ENCODE measurements at regions not wholly inside any gene's neighbourhood (a gene's known extent, or its start where the extent isn't known, plus 50 kb on each side); places are given as distances from the start of the nearest gene placed in this dataset.
"Not testable (repeated sequence)": the region's sequence is repeated elsewhere in the genome, so short reads cannot be mapped to it uniquely, and the experiment has no call there.

- Histone ChIP-seq H3K4me3 (no peak overlapping the region), H3K4me1 (peaks cover 0 to 13% (median 3%) of the 10 kb centered on the region in 9 donors), H3K9me3 (no peaks in the 10 kb centered on the region), H3K27me3 (no peaks in the 10 kb centered on the region), H3K36me3 (no peaks in the 10 kb centered on the region), H3K27ac (no peak overlapping the region)
- intact Hi-C loops (cut with DNase I) = no loop called here
- 86 to 91% methylated on average over 24 of the region's 24 CpGs for WGBS, 2 donors
- DNase-seq (no peak), ATAC-seq (no peak)
- no peak for TF ChIP-seq CTCF (IDR thresholded peaks at IDR 0.05)
These were observed 88.8 kb downstream of the SPRY4 start for GRCh38 chr5:142235870-142236672.

- DNase-seq (no peak), ATAC-seq (peak in 6 of 8 donors; percentile 33 to 52 (median 42))
- peaks cover 0 to 13% (median 3%) of the 10 kb centered on the region in 9 donors for H3K4me1 ChIP-seq
- intact Hi-C loops (cut with DNase I) = no loop called here
- H3K9me3 ChIP-seq = no peaks in the 10 kb centered on the region
- H3K27me3 ChIP-seq = no peaks in the 10 kb centered on the region
- no peak overlapping the region for H3K4me3 ChIP-seq
- H3K36me3 ChIP-seq = no peaks in the 10 kb centered on the region
- TF ChIP-seq CTCF (IDR thresholded peaks at IDR 0.05) = no peak
- WGBS, 2 donors = 58 to 63% methylated on average over 14 of the region's 14 CpGs
- no peak overlapping the region for H3K27ac ChIP-seq
These were observed 89.6 kb downstream of the SPRY4 start for GRCh38 chr5:142235050-142235797.

- intact Hi-C loops (cut with DNase I) = no loop called here
- H3K4me3 ChIP-seq = no peak overlapping the region
- peaks cover 0 to 13% (median 3%) of the 10 kb centered on the region in 9 donors for H3K4me1 ChIP-seq
- no peaks in the 10 kb centered on the region for H3K36me3 ChIP-seq
- DNase-seq (no peak), ATAC-seq (no peak)
- WGBS, 2 donors = 87 to 90% methylated on average over 16 of the region's 16 CpGs
- no peaks in the 10 kb centered on the region for H3K27me3 ChIP-seq
- no peak for TF ChIP-seq CTCF (IDR thresholded peaks at IDR 0.05)
- no peaks in the 10 kb centered on the region for H3K9me3 ChIP-seq
- no peak overlapping the region for H3K27ac ChIP-seq
These were observed 91.5 kb downstream of the SPRY4 start for GRCh38 chr5:142233083-142234032.

GRCh38 chr5:142230949-142231348, 93.9 kb downstream of the SPRY4 start:
- H3K36me3 ChIP-seq; H3K4me3 ChIP-seq; H3K27ac ChIP-seq; ATAC-seq; H3K9me3 ChIP-seq; intact Hi-C loops (cut with DNase I); DNase-seq; H3K27me3 ChIP-seq: not testable (repeated sequence)
- WGBS, 2 donors = 78 to 95% methylated on average over 4 of the region's 4 CpGs
- peaks cover 0 to 13% (median 3%) of the 10 kb centered on the region in 9 donors for H3K4me1 ChIP-seq
